ENCODE measurements at regions not wholly inside any gene's neighbourhood (a gene's known extent, or its start where the extent isn't known, plus 50 kb on each side); places are given as distances from the start of the nearest gene placed in this dataset.

DNA sequence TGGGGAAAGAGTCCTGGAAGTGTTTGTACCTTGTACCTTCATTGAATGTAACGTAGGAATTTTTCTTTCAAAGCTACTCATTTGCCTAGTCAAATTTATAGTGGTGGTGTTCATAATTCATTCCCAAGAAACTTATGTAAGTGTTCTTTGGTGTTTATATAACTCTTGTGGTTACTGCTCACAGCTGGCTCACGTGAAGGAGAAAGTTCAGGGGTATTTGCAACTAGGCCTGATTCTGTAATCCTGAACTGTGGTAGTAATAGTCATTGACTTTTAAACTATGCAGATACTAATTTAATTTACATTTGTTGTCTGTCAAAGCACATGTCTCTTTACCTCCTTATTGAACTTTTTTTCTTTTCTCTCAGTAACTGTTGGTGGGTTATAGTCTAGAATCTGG lies 50.5 kb upstream of the TEX264 start:
- ATAC-seq (replicated peaks; ENCODE audit: extremely low read depth, poor library complexity, severe bottlenecking) (no peak), DNase-seq (ENCODE audit: low spot score in 2 of 2) (no peak)
- no peaks in the 10 kb centered on the region for H3K27me3 Mint-ChIP-seq
- H3K9me3 Mint-ChIP-seq: no peaks in the 10 kb centered on the region
- H3K27ac Mint-ChIP-seq (ENCODE audit: low read depth): peak overlapping the region; percentile 41
- peaks cover 26% of the 10 kb centered on the region for H3K4me1 Mint-ChIP-seq
- peaks cover 4% of the 10 kb centered on the region for H3K36me3 Mint-ChIP-seq (ENCODE audit: insufficient read depth)
- H3K4me3 Mint-ChIP-seq: no peak overlapping the region

- no peak for DNase-seq (ENCODE audit: low spot score in 2 of 2)
- Mint-ChIP-seq H3K27ac (ENCODE audit: low read depth) (peak overlapping the region; percentile 22), H3K27me3 (no peaks in the 10 kb centered on the region), H3K4me3 (no peak overlapping the region), H3K9me3 (no peaks in the 10 kb centered on the region), H3K4me1 (peaks cover 25% of the 10 kb centered on the region), H3K36me3 (ENCODE audit: insufficient read depth) (peaks cover 4% of the 10 kb centered on the region)
- ATAC-seq (replicated peaks; ENCODE audit: extremely low read depth, poor library complexity, severe bottlenecking): no peak
Observed at GRCh38 chr3:51621091-51621892, 49.8 kb upstream of the TEX264 start.

Data from central memory CD8-positive, alpha-beta T cell (primary cell).